Caco-2 (cell line): ENCODE measurements at regions not wholly inside any gene's neighbourhood (a gene's known extent, or its start where the extent isn't known, plus 50 kb on each side); places are given as distances from the start of the nearest gene placed in this dataset.

Source experiments
- BruUV-seq: library from RNA; stranded (reverse); fragments of 400-500 nt; replicated peaks from 2 replicates; lab custom pipeline; 2021; lab: Mats Ljungman, UMichigan
- CTCF ChIA-PET: fragments of 300-600 bp; sonication (Branson Sonifier 250); formaldehyde crosslinking; loops from one replicate; lab custom pipeline; 2022; ENCODE audit warnings: antibody characterized with exemption; lab: Charles Lee
- POLR2A ChIA-PET: fragments of 300-600 bp; sonication (Branson Sonifier 250); formaldehyde crosslinking; loops from one replicate; lab custom pipeline; 2022; ENCODE audit warnings: antibody characterized with exemption; lab: Charles Lee
- DNase-seq, 2 experiments: peaks; one replicate each; pipeline versions ENCODE4 v3.0.0 to v3.0.0-alpha.2; 2020 to 2022
- H3K27me3 ChIP-seq: replicated peaks from 2 replicates; pipeline ENCODE4 v1.6.0; 2011; ENCODE audit warnings: low read length; ENCODE audit not compliant: control insufficient read depth, insufficient read depth
- H3K36me3 ChIP-seq: 2 replicates; pipeline ENCODE4 v1.5.1; 2011; ENCODE audit warnings: low read length; ENCODE audit not compliant: control insufficient read depth, insufficient read depth
- H3K4me1 ChIP-seq: fragments of 250-450 bp; sonication (Bioruptor Pico); 2 replicates; pipeline ENCODE4 v1.5.1; 2020; ENCODE audit warnings: mild to moderate bottlenecking
- H3K4me3 ChIP-seq: 2 replicates; pipeline ENCODE4 v1.5.1; 2011; ENCODE audit warnings: low read depth, mild to moderate bottlenecking, control low read depth, low read length
- H3K9me3 ChIP-seq: fragments of 250-450 bp; sonication (Bioruptor Pico); 2 replicates; pipeline ENCODE4 v1.5.1; 2020; ENCODE audit warnings: mild to moderate bottlenecking, moderate library complexity
- H3K27ac Mint-ChIP-seq: one replicate; pipeline ENCODE4 v1.8.0; 2022; ENCODE audit warnings: mixed read lengths; ENCODE audit not compliant: unreplicated experiment
- H3K27me3 Mint-ChIP-seq: one replicate; pipeline ENCODE4 v1.8.0; 2022; ENCODE audit warnings: mixed read lengths; ENCODE audit not compliant: insufficient read depth, unreplicated experiment
- H3K36me3 Mint-ChIP-seq: one replicate; pipeline ENCODE4 v1.8.0; 2022; ENCODE audit warnings: mild to moderate bottlenecking, mixed read lengths; ENCODE audit not compliant: insufficient read depth, unreplicated experiment
- H3K4me1 Mint-ChIP-seq: one replicate; pipeline ENCODE4 v1.8.0; 2022; ENCODE audit warnings: low read depth, mixed read lengths; ENCODE audit not compliant: unreplicated experiment
- H3K4me3 Mint-ChIP-seq: one replicate; pipeline ENCODE4 v1.8.0; 2022; ENCODE audit warnings: mild to moderate bottlenecking, moderate library complexity, mixed read lengths; ENCODE audit not compliant: unreplicated experiment
- H3K9me3 Mint-ChIP-seq: one replicate; pipeline ENCODE4 v1.8.0; 2022; ENCODE audit warnings: mixed read lengths; ENCODE audit not compliant: unreplicated experiment
- CTCF ChIP-seq, 2 experiments: fragments of 200-600 bp in 1 of 2; IDR thresholded peaks; 1 replicate in 1 of 2; 2 replicates in 1 of 2; pipeline versions ENCODE4 v1.5.1 to v1.8.0; 2011 to 2022; ENCODE audit warnings: antibody characterized with exemption in 1 of 2, control low read depth in 1 of 2, inconsistent platforms in 1 of 2, low read depth in 1 of 2, low read length in 1 of 2, mild to moderate bottlenecking in 1 of 2, moderate library complexity in 1 of 2; ENCODE audit not compliant: insufficient read depth in 1 of 2, severe bottlenecking in 1 of 2, unreplicated experiment in 1 of 2
- intact Hi-C: fragments of 100-400 bp; cut with micrococcal nuclease; formaldehyde crosslinking; loops from one replicate; pipeline ENCODE4 v1.10.0; 2022; ENCODE audit not compliant: unreplicated experiment

DNA sequence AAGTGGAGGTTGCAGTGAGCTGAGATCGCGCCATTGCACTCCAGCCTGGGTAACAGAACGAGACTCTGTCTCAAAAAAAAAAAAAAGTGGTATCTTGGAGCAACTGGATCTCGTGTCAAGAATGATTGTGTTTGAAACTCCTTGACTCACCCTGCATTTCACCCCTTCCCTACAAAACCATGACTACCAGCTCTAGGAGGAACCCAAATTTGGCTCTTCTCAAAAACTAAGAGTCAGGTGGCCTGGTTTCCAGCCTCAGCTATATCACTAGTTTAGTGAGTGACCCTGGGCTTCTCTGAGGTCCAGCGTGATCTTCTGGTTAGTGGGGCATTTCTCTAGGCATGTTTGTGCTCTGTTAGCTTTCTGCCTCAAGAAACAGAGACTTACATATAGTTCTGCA, 222.1 kb downstream of the FAM43A start:
- peaks cover 12% of the 10 kb centered on the region for H3K9me3 ChIP-seq
- no peak overlapping the region for H3K4me3 ChIP-seq
- no peaks in the 10 kb centered on the region for H3K27me3 ChIP-seq
- intact Hi-C loops: no loop called here
- Mint-ChIP-seq H3K9me3 (no peaks in the 10 kb centered on the region), H3K36me3 (no peaks in the 10 kb centered on the region), H3K4me1 (no peaks in the 10 kb centered on the region), H3K27me3 (no peaks in the 10 kb centered on the region), H3K4me3 (no peak overlapping the region), H3K27ac (no peak overlapping the region)
- POLR2A ChIA-PET: no interaction called here
- CTCF ChIA-PET: no interaction called here
- TF ChIP-seq CTCF (IDR thresholded peaks at IDR 0.05; ENCODE audit: insufficient read depth in 1 of 2, low read depth in 1 of 2, low read length in 1 of 2, severe bottlenecking in 1 of 2, unreplicated experiment in 1 of 2): no peak
- H3K36me3 ChIP-seq: no peaks in the 10 kb centered on the region
- no peak for DNase-seq
- no peaks in the 10 kb centered on the region for H3K4me1 ChIP-seq
- BruUV-seq: no TSS peak

DNA sequence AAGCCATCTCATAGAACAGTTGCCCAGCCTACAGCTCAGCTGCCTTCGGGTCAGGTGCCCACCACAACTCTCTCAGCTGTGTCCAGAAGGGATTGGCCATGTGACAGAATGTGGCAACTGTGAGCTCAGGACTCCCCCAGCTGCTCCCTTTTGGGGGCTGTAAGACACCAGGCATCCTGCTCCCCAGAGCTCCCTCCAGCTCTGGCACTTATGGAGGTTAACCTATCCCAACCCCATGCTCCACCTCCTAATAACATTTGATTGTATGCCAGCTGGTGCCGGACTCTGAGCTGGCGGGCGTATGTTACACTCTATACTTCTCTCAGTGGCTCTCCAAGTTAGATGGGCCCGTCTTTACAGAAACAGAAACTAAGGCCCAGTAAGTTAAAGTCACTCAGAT, 222.8 kb downstream of the FAM43A start:
- ChIA-PET POLR2A (no interaction called here), CTCF (no interaction called here)
- H3K9me3 Mint-ChIP-seq: no peaks in the 10 kb centered on the region
- no peak for TF ChIP-seq CTCF (IDR thresholded peaks at IDR 0.05; ENCODE audit: insufficient read depth in 1 of 2, low read depth in 1 of 2, low read length in 1 of 2, severe bottlenecking in 1 of 2, unreplicated experiment in 1 of 2)
- Histone ChIP-seq H3K4me1 (no peaks in the 10 kb centered on the region), H3K27me3 (no peaks in the 10 kb centered on the region), H3K4me3 (no peak overlapping the region), H3K36me3 (no peaks in the 10 kb centered on the region), H3K9me3 (peaks cover 8% of the 10 kb centered on the region)
- BruUV-seq: no TSS peak
- no peak overlapping the region for H3K4me3 Mint-ChIP-seq
- H3K27me3 Mint-ChIP-seq: no peaks in the 10 kb centered on the region
- intact Hi-C loops: no loop called here
- no peaks in the 10 kb centered on the region for H3K36me3 Mint-ChIP-seq
- no peaks in the 10 kb centered on the region for H3K4me1 Mint-ChIP-seq
- no peak for DNase-seq
- no peak overlapping the region for H3K27ac Mint-ChIP-seq

GRCh38 chr3:194908972-194909371, 223.3 kb downstream of the FAM43A start:
- BruUV-seq: no TSS peak
- Histone ChIP-seq H3K27me3 (no peaks in the 10 kb centered on the region), H3K4me1 (no peaks in the 10 kb centered on the region), H3K36me3 (no peaks in the 10 kb centered on the region), H3K9me3 (peaks cover 4% of the 10 kb centered on the region), H3K4me3 (no peak overlapping the region)
- intact Hi-C loops: no loop called here
- no peak for DNase-seq
- Mint-ChIP-seq H3K36me3 (no peaks in the 10 kb centered on the region), H3K9me3 (no peaks in the 10 kb centered on the region), H3K4me3 (no peak overlapping the region), H3K27me3 (no peaks in the 10 kb centered on the region), H3K27ac (no peak overlapping the region), H3K4me1 (no peaks in the 10 kb centered on the region)
- no peak for TF ChIP-seq CTCF (IDR thresholded peaks at IDR 0.05; ENCODE audit: insufficient read depth in 1 of 2, low read depth in 1 of 2, low read length in 1 of 2, severe bottlenecking in 1 of 2, unreplicated experiment in 1 of 2)
- POLR2A ChIA-PET: no interaction called here
- CTCF ChIA-PET: no interaction called here
